NCI-H2029 treated with DMSO at 0.1 percent for 48 hours (cell line): ENCODE measurements at regions not wholly inside any gene's neighbourhood (a gene's known extent, or its start where the extent isn't known, plus 50 kb on each side); places are given as distances from the start of the nearest gene placed in this dataset.

ENCODE experiments used
- DNase-seq: peaks from one replicate; lab custom pipeline; 2025; lab: John Stamatoyannopoulos, UW

- no peak for DNase-seq
Observed at GRCh38 chr7:17651863-17652385, 288.4 kb downstream of the SNX13 start.

- DNase-seq = no peak
Observed at GRCh38 chr7:17654940-17655339, 285.4 kb downstream of the SNX13 start.

GRCh38 chr7:17659126-17659525, 281.2 kb downstream of the SNX13 start:
- DNase-seq = no peak

DNA sequence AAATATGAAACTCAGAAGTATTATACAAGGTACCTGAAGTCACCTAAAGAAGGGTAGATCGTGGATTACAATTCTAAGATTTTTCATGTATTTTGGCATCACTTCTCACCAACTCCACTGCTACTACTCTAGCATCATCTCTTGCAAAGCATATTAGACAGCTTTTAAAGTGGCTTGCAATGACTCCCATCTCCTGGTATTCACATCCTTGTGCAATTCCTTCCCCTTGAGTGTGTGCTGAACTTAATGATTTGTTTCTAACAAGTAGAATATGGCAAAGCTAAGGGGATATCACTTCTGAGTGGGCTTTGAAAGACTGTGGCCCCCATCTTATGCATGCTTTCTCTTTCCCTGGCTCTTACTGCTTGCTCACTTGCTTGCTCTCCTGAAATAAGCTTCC, 280.2 kb downstream of the SNX13 start:
- DNase-seq = no peak

GRCh38 chr7:17661982-17662585, 278.2 kb downstream of the SNX13 start:
- DNase-seq = no peak

GRCh38 chr7:17663061-17663675, 277.1 kb downstream of the SNX13 start:
- no peak for DNase-seq

DNA sequence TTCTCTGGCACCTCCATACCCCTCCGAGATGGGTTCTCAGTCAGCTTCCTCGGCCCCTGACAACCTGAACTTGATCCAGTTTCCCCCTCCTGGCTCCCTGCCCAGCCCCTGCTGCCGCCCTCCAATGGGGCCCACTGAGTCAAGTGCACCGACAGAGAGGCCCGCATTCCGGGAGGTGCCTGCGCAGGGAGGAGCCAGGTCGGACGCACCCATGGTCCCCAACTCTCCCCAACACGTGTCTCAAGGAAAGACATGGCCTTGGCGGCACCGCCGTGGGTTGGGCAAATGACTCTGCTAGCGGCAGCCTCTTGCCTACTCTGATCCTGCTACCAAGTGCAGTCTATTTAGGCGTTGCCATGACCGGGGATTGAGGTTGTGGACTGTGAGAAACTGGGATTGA, 275.3 kb downstream of the SNX13 start:
- DNase-seq = no peak

DNA sequence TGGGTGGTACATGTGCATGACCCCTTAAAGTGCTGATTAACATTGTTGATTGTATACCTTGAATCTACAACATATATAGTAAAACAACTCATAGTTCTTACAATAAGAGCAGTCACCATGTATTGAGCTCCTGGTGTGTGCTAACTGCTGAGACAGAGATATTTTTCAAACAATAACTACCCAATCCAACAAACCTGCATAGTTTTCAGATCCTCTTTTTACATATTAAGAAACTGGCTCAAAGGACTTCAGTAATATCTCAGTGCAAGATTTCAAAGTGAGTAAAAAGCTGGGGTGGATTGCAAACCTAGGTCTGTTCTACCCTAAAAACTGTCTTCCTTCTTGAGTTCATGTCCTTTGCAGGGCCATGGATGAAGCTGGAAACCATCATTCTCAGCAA, 272.2 kb downstream of the SNX13 start:
- no peak for DNase-seq

- DNase-seq = no peak
Observed at GRCh38 chr7:17669204-17669603, 271.1 kb downstream of the SNX13 start.

DNA sequence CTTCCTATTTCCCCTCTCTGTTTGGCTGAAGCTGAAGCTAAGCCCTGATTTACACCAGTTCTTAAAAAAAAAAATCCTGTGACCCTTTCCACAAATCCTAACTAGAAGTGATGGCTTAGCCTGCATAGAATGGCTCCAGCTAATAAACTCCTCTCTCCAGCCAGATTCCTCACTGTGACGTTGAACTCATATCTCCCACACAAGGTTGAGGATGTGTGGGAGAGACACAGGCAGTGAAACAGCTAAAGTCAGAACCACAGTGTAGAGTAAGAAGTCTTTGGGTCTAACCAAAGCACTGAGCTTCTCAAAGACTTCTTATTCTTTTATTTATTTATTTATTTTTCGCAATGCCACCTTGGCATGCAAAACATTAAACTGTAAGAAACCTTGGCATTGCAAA, 268.3 kb downstream of the SNX13 start:
- DNase-seq = no peak

- no peak for DNase-seq
Observed at GRCh38 chr7:17672783-17673182, 267.5 kb downstream of the SNX13 start.

GRCh38 chr7:17674166-17674942, 265.9 kb downstream of the SNX13 start:
- no peak for DNase-seq

GRCh38 chr7:17674943-17675608, 265.2 kb downstream of the SNX13 start:
- no peak for DNase-seq

DNA sequence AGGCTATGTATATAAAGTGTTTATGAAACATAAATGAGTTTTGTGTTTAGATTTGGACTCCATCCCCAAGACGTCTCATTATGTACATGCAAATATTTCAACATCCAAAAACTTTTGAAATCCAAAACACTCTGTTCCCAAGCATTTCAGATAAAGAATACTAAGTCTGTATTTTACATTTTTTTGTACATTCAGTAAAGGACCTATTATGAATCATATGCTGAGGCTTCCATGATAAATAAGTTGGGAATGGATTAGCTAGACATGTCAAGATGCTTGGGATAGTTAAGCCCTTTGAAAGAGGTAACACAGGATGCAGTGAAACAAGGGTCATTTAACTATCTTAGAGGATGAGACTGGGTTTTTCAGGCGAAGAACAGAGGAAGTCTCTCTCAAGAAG, 262.9 kb downstream of the SNX13 start:
- DNase-seq = no peak

- DNase-seq = no peak
Observed at GRCh38 chr7:17678896-17679295, 261.4 kb downstream of the SNX13 start.

DNA sequence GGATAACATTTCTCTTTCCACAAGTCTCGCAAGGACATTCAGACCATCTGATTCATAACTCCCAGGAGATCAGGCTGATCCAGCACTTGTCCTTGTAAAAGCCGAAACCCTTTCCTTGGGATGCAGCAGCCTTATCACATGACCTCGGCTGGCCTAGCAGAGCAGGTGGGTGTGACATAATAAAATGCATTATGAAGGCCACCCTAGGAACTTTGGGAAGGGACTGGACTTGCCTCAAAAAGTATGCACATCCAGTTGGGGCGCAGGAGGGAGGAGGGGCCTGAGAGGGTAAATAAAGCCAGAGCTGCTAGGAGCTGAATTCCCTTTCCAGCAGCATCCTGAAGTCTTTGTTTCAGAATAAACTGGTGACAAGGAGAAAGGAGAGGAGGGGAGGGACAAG, 260.8 kb downstream of the SNX13 start:
- DNase-seq = no peak

DNA sequence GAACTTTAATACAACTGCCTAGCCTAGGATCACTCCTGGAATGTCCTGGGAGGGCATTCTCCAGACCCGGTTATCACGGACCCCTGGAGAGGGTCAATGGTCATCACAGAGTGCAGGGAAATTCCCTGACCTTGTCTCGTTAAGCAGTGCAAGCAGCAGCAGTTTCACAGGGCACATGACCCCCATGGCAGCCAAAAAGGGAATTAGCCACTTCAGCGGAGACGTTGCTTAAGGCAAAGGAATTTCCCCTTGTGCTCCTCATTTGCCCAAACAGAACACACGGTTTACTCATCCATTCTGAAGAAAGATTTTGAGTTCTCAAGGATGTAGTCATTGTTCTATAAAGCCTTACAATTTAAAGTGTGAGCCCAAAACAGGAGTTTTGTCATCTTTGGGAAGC, 260.3 kb downstream of the SNX13 start:
- no peak for DNase-seq

GRCh38 chr7:17680943-17681351, 259.3 kb downstream of the SNX13 start:
- no peak for DNase-seq

GRCh38 chr7:17681965-17682364, 258.3 kb downstream of the SNX13 start:
- no peak for DNase-seq

DNA sequence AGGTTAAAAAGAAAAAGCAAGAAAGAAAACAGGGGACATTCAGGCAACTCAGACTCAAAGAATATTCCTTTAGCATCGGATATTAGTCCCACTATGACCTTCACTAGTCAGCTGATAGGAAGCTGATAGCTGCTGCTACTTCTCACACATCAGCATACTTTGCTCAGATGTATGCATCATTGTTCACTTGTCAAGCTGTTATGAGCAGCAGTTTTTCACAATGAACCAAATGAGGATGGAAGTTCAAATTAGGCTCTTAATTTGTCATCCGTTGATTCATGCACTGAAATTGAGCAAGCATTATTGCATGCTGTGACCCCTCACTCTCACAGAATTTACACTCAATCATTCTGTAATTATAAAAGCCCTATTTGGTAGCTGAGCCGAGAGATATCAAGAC, 257.7 kb downstream of the SNX13 start:
- no peak for DNase-seq

DNA sequence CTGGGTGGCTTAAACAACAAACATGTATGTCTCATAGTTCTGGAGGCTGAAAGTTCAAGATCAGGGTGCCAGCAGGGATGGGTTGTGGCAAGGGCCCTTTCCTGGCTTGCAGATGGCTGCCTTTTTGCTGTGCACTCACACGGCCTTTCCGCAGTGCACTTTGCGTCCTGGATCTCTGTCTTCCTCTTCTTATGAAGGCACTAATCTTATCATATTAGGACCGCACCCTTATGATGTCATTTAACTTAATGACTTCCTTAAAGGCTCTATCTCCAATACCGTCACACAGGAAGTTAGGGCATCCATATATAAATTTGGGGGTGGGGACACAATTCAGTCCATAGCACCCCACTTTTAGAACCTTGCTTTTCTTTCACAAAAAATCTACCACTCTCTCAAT, 255.2 kb downstream of the SNX13 start:
- no peak for DNase-seq

DNA sequence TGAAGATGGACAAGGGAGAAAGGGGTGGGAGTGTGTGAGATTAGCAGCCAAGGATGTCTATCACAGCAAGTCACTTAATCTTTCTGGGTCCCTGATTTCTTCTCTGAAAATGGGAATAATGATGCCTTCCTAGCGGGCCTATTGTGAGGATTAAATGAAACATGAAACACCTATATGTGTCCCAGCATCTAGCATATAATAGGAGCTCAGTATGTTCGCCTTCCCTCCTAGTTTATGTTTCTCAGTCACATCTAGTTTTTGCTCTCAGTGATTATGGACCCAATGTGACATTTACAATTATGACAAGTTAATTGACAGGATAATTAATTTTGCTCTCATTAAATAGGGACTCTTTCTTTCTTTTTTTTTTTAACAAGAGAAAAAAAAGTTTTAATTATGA, 252.9 kb downstream of the SNX13 start:
- no peak for DNase-seq
